Esophagus muscularis mucosa (tissue), 4 donors: ENCODE measurements at regions not wholly inside any gene's neighbourhood (a gene's known extent, or its start where the extent isn't known, plus 50 kb on each side); places are given as distances from the start of the nearest gene placed in this dataset.

Source experiments
- DNase-seq: peaks from one replicate; pipeline ENCODE4 v3.0.0-alpha.2; 2017; ENCODE audit errors: extremely low spot score
- H3K27ac ChIP-seq, 4 donors: fragments of 200-600 bp; sonication (generic); replicated peaks in 1 of 4; 1 replicate in 3 of 4; 2 replicates in 1 of 4; pipeline ENCODE4 v1.5.1; 2016 to 2019; ENCODE audit warnings: mild to moderate bottlenecking in 1 of 4
- H3K27me3 ChIP-seq, 4 donors: fragments of 200-600 bp; sonication (generic); one replicate each; pipeline versions ENCODE4 v1.5.1 to v1.6.0; 2016 to 2019
- H3K36me3 ChIP-seq, 4 donors: fragments of 200-600 bp; sonication (generic); one replicate each; pipeline ENCODE4 v1.5.1; 2016 to 2019
- H3K4me1 ChIP-seq, 4 donors: fragments of 200-600 bp; sonication (generic); one replicate each; pipeline ENCODE4 v1.5.1; 2016 to 2019
- H3K4me3 ChIP-seq, 4 donors: fragments of 200-600 bp; sonication (generic); 1 replicate in 2 of 4; 2 replicates in 2 of 4; pipeline ENCODE4 v1.5.1; 2016 to 2019; ENCODE audit warnings: mild to moderate bottlenecking in 4 of 4, moderate library complexity in 1 of 4
- H3K9me3 ChIP-seq, 4 donors: fragments of 200-600 bp; sonication (generic); 1 replicate in 3 of 4; 2 replicates in 1 of 4; pipeline ENCODE4 v1.5.1; 2016 to 2019
- CTCF ChIP-seq, 3 experiments: fragments of 200-600 bp in 2 of 3; fragments of 450-650 bp in 1 of 3; sonication (generic) in 2 of 3; IDR thresholded peaks; one replicate each; pipeline ENCODE4 v1.5.1; 2017 to 2019; ENCODE audit warnings: antibody characterized with exemption in 3 of 3, mild to moderate bottlenecking in 2 of 3, moderate library complexity in 1 of 3
- EP300 ChIP-seq: sonication (generic); formaldehyde crosslinking; IDR thresholded peaks from one replicate; pipeline ENCODE4 v1.6.1; 2017; ENCODE audit warnings: antibody characterized with exemption
- POLR2A ChIP-seq: fragments of 450-650 bp; IDR thresholded peaks from one replicate; pipeline ENCODE4 v1.6.1; 2017; ENCODE audit warnings: antibody characterized with exemption, moderate library complexity, mild to moderate bottlenecking, low read depth
- POLR2AphosphoS5 ChIP-seq, 2 donors: sonication (generic); formaldehyde crosslinking; IDR thresholded peaks; one replicate each; pipeline ENCODE4 v1.6.1; 2017; ENCODE audit warnings: antibody characterized with exemption in 2 of 2
- WGBS: methylation state at CpG from one replicate; pipeline ENCODE4 v1.1.5; 2018; 5-methylcytosine and 5-hydroxymethylcytosine counted together
- intact Hi-C: fragments of 100-400 bp; cut with DNase I; formaldehyde crosslinking; loops from one replicate; pipeline ENCODE4 v1.15.1; 2023

- TF ChIP-seq POLR2A (no peak), CTCF (IDR thresholded peaks at IDR 0.05) (no peak), POLR2AphosphoS5 (IDR thresholded peaks at IDR 0.05) (no peak), EP300 (no peak)
- Histone ChIP-seq H3K4me1 (no peaks in the 10 kb centered on the region), H3K36me3 (no peaks in the 10 kb centered on the region), H3K4me3 (no peak overlapping the region), H3K9me3 (no peaks in the 10 kb centered on the region), H3K27ac (no peak overlapping the region), H3K27me3 (no peaks in the 10 kb centered on the region)
- 93% methylated on average over 1 of the region's 1 CpG for WGBS
- DNase-seq = no peak
- intact Hi-C loops = no loop called here
Observed at GRCh38 chr3:70433091-70433490, 120.7 kb upstream of the MDFIC2 start.

- no peak for TF ChIP-seq CTCF (IDR thresholded peaks at IDR 0.05)
- no peak for TF ChIP-seq POLR2A
- TF ChIP-seq EP300 = no peak
- TF ChIP-seq POLR2AphosphoS5 (IDR thresholded peaks at IDR 0.05) = no peak
- Histone ChIP-seq H3K4me1 (no peaks in the 10 kb centered on the region), H3K36me3 (no peaks in the 10 kb centered on the region), H3K27me3 (no peaks in the 10 kb centered on the region), H3K27ac (no peak overlapping the region), H3K9me3 (no peaks in the 10 kb centered on the region), H3K4me3 (no peak overlapping the region)
- WGBS = 86% methylated on average over 1 of the region's 1 CpG
- intact Hi-C loops = no loop called here
- no peak for DNase-seq
Observed at GRCh38 chr3:70431911-70432310, 119.5 kb upstream of the MDFIC2 start.

- H3K27me3 ChIP-seq = no peaks in the 10 kb centered on the region
- no peak overlapping the region for H3K4me3 ChIP-seq
- no peak overlapping the region for H3K27ac ChIP-seq
- H3K9me3 ChIP-seq = no peaks in the 10 kb centered on the region
- H3K36me3 ChIP-seq = no peaks in the 10 kb centered on the region
- TF ChIP-seq POLR2A (no peak), EP300 (no peak), CTCF (IDR thresholded peaks at IDR 0.05) (no peak), POLR2AphosphoS5 (IDR thresholded peaks at IDR 0.05) (no peak)
- no peaks in the 10 kb centered on the region for H3K4me1 ChIP-seq
- DNase-seq = no peak
- intact Hi-C loops = no loop called here
Observed at GRCh38 chr3:70426071-70426470, 113.6 kb upstream of the MDFIC2 start.

GRCh38 chr3:70421506-70421905 is 109.1 kb upstream of the MDFIC2 start:
- TF ChIP-seq CTCF (IDR thresholded peaks at IDR 0.05) (no peak), EP300 (no peak), POLR2AphosphoS5 (IDR thresholded peaks at IDR 0.05) (no peak), POLR2A (no peak)
- WGBS = 81% methylated on average over 4 of the region's 4 CpGs
- DNase-seq = no peak
- no peaks in the 10 kb centered on the region for H3K36me3 ChIP-seq
- H3K4me1 ChIP-seq = no peaks in the 10 kb centered on the region
- H3K27ac ChIP-seq = no peak overlapping the region
- H3K4me3 ChIP-seq = no peak overlapping the region
- intact Hi-C loops = no loop called here
- no peaks in the 10 kb centered on the region for H3K27me3 ChIP-seq
- no peaks in the 10 kb centered on the region for H3K9me3 ChIP-seq

GRCh38 chr3:70409018-70409417 is 96.6 kb upstream of the MDFIC2 start:
- intact Hi-C loops = no loop called here
- H3K27ac ChIP-seq = no peak overlapping the region
- peaks cover 0 to 11% (median 7%) of the 10 kb centered on the region in 4 donors for H3K4me1 ChIP-seq
- H3K4me3 ChIP-seq = no peak overlapping the region
- no peak for DNase-seq
- TF ChIP-seq EP300 = no peak
- TF ChIP-seq CTCF (IDR thresholded peaks at IDR 0.05) = no peak
- TF ChIP-seq POLR2A = no peak
- H3K27me3 ChIP-seq = no peaks in the 10 kb centered on the region
- H3K36me3 ChIP-seq = no peaks in the 10 kb centered on the region
- WGBS = 76% methylated on average over 2 of the region's 2 CpGs
- H3K9me3 ChIP-seq = peaks cover 0 to 9% (median 0%) of the 10 kb centered on the region in 4 donors
